ENCODE measurements at regions not wholly inside any gene's neighbourhood (a gene's known extent, or its start where the extent isn't known, plus 50 kb on each side); places are given as distances from the start of the nearest gene placed in this dataset.
A peak's percentile ranks its signal among the peaks of the same experiment; 100 is the strongest.

- DNase-seq (ENCODE audit: low read depth in 2 of 2), result no peak
Observed at GRCh38 chr9:107630156-107630555, 140.6 kb upstream of the KLF4 start.

GRCh38 chr9:107628444-107628843 is 138.9 kb upstream of the KLF4 start:
- no peak for DNase-seq (ENCODE audit: low read depth in 2 of 2)

GRCh38 chr9:107627781-107628180 is 138.2 kb upstream of the KLF4 start:
- no peak for DNase-seq (ENCODE audit: low read depth in 2 of 2)

- no peak for DNase-seq (ENCODE audit: low read depth in 2 of 2)
Observed at GRCh38 chr9:107626118-107626517, 136.5 kb upstream of the KLF4 start.

GRCh38 chr9:107625383-107625984 is 135.9 kb upstream of the KLF4 start:
- no peak for DNase-seq (ENCODE audit: low read depth in 2 of 2)

GRCh38 chr9:107624234-107624948 is 134.8 kb upstream of the KLF4 start:
- no peak for DNase-seq (ENCODE audit: low read depth in 2 of 2)

GRCh38 chr9:107621436-107621835 is 131.9 kb upstream of the KLF4 start:
- DNase-seq (ENCODE audit: low read depth in 2 of 2), result no peak

- peak in 1 of 2 donors; percentile 13 for DNase-seq (ENCODE audit: low read depth in 2 of 2)
Observed at GRCh38 chr9:107620801-107621200, 131.2 kb upstream of the KLF4 start.

- no peak for DNase-seq (ENCODE audit: low read depth in 2 of 2)
Observed at GRCh38 chr9:107620236-107620635, 130.7 kb upstream of the KLF4 start.

- no peak for DNase-seq (ENCODE audit: low read depth in 2 of 2)
Observed at GRCh38 chr9:107615321-107615720, 125.8 kb upstream of the KLF4 start.

- DNase-seq (ENCODE audit: low read depth in 2 of 2), result no peak
Observed at GRCh38 chr9:107614765-107615164, 125.2 kb upstream of the KLF4 start.

GRCh38 chr9:107613321-107613720 is 123.8 kb upstream of the KLF4 start:
- DNase-seq (ENCODE audit: low read depth in 2 of 2), result no peak

- DNase-seq (ENCODE audit: low read depth in 2 of 2), result no peak
Observed at GRCh38 chr9:107612136-107612535, 122.6 kb upstream of the KLF4 start.

- no peak for DNase-seq (ENCODE audit: low read depth in 2 of 2)
Observed at GRCh38 chr9:107609547-107609946, 120.0 kb upstream of the KLF4 start.

GRCh38 chr9:107606149-107606790 is 116.7 kb upstream of the KLF4 start:
- DNase-seq (ENCODE audit: low read depth in 2 of 2), result no peak

GRCh38 chr9:107605041-107605440 is 115.5 kb upstream of the KLF4 start:
- no peak for DNase-seq (ENCODE audit: low read depth in 2 of 2)

GRCh38 chr9:107603281-107603680 is 113.7 kb upstream of the KLF4 start:
- DNase-seq (ENCODE audit: low read depth in 2 of 2), result no peak

- DNase-seq (ENCODE audit: low read depth in 2 of 2), result peak; percentile 33 to 34
Observed at GRCh38 chr9:107600060-107600573, 110.5 kb upstream of the KLF4 start.

GRCh38 chr9:107597743-107598217 is 108.2 kb upstream of the KLF4 start:
- DNase-seq (ENCODE audit: low read depth in 2 of 2), result no peak

GRCh38 chr9:107594908-107595530 is 105.5 kb upstream of the KLF4 start:
- no peak for DNase-seq (ENCODE audit: low read depth in 2 of 2)

GRCh38 chr9:107593224-107593870 is 103.8 kb upstream of the KLF4 start:
- DNase-seq (ENCODE audit: low read depth in 2 of 2), result no peak

GRCh38 chr9:107592424-107592823 is 102.9 kb upstream of the KLF4 start:
- no peak for DNase-seq (ENCODE audit: low read depth in 2 of 2)

Measured in dermis microvascular lymphatic vessel endothelial cell (primary cell).